DND-41 (cell line): ENCODE measurements at regions not wholly inside any gene's neighbourhood (a gene's known extent, or its start where the extent isn't known, plus 50 kb on each side); places are given as distances from the start of the nearest gene placed in this dataset.
"Not testable (repeated sequence)": the region's sequence is repeated elsewhere in the genome, so short reads cannot be mapped to it uniquely, and the experiment has no call there.

Experiments
- CTCF ChIP-seq: IDR thresholded peaks from 2 replicates; pipeline ENCODE4 v1.5.1; 2012; ENCODE audit warnings: borderline replicate concordance, low read length, moderate library complexity, mild to moderate bottlenecking; ENCODE audit not compliant: poor library complexity, severe bottlenecking; ENCODE audit errors: extremely low read depth
- EZH2 ChIP-seq: IDR thresholded peaks from 3 replicates; pipeline ENCODE4 v1.6.1; 2012; ENCODE audit warnings: borderline replicate concordance, low read depth, mild to moderate bottlenecking, moderate library complexity, low read length, inconsistent platforms; ENCODE audit not compliant: severe bottlenecking

- TF ChIP-seq CTCF, EZH2: not testable (repeated sequence)
Observed at GRCh38 chr9:134550081-134550480, 91.5 kb upstream of the COL5A1 start.
